ENCODE measurements at regions not wholly inside any gene's neighbourhood (a gene's known extent, or its start where the extent isn't known, plus 50 kb on each side); places are given as distances from the start of the nearest gene placed in this dataset.

- no peak for DNase-seq (ENCODE audit: low spot score)
Observed at GRCh38 chr12:34291001-34291400, 268.7 kb downstream of the ALG10 start.

GRCh38 chr12:34291426-34291901 lies 269.2 kb downstream of the ALG10 start:
- no peak for DNase-seq (ENCODE audit: low spot score)

- no peak for DNase-seq (ENCODE audit: low spot score)
Observed at GRCh38 chr12:34292736-34293625, 270.7 kb downstream of the ALG10 start.

- no peak for DNase-seq (ENCODE audit: low spot score)
Observed at GRCh38 chr12:34294137-34294536, 271.8 kb downstream of the ALG10 start.

- no peak for DNase-seq (ENCODE audit: low spot score)
Observed at GRCh38 chr12:34294671-34295365, 272.5 kb downstream of the ALG10 start.

- DNase-seq (ENCODE audit: low spot score): no peak
Observed at GRCh38 chr12:34295366-34296142, 273.3 kb downstream of the ALG10 start.

GRCh38 chr12:34296143-34297041 lies 274.1 kb downstream of the ALG10 start:
- no peak for DNase-seq (ENCODE audit: low spot score)

- no peak for DNase-seq (ENCODE audit: low spot score)
Observed at GRCh38 chr12:34297126-34297789, 275.0 kb downstream of the ALG10 start.

- no peak for DNase-seq (ENCODE audit: low spot score)
Observed at GRCh38 chr12:34297790-34298164, 275.5 kb downstream of the ALG10 start.

GRCh38 chr12:34298176-34298970 lies 276.1 kb downstream of the ALG10 start:
- DNase-seq (ENCODE audit: low spot score): no peak

- DNase-seq (ENCODE audit: low spot score): no peak
Observed at GRCh38 chr12:34298971-34299801, 276.9 kb downstream of the ALG10 start.

GRCh38 chr12:34299802-34300193 lies 277.5 kb downstream of the ALG10 start:
- DNase-seq (ENCODE audit: low spot score): no peak

GRCh38 chr12:34300376-34301250 lies 278.3 kb downstream of the ALG10 start:
- no peak for DNase-seq (ENCODE audit: low spot score)

GRCh38 chr12:34301251-34302130 lies 279.2 kb downstream of the ALG10 start:
- DNase-seq (ENCODE audit: low spot score): no peak

- DNase-seq (ENCODE audit: low spot score): no peak
Observed at GRCh38 chr12:34302131-34302885, 280.0 kb downstream of the ALG10 start.

Data from kidney tubule cell (primary cell).